Endothelial cell of umbilical vein (primary cell): ENCODE measurements at regions not wholly inside any gene's neighbourhood (a gene's known extent, or its start where the extent isn't known, plus 50 kb on each side); places are given as distances from the start of the nearest gene placed in this dataset.

ENCODE experiments used
- POLR2AphosphoS5 ChIP-seq: IDR thresholded peaks from 2 replicates; pipeline ENCODE4 v1.6.1; 2012; ENCODE audit warnings: low read depth, mild to moderate bottlenecking, control low read depth, low read length, moderate library complexity; ENCODE audit not compliant: insufficient read depth
- TF ChIP-seq, protein P1 (sequence below), 2 donors: IDR thresholded peaks; 1 replicate in 1 of 2; 2 replicates in 1 of 2; pipeline ENCODE4 v1.5.1; 2011; ENCODE audit warnings: low read length in 2 of 2, mild to moderate bottlenecking in 2 of 2, moderate library complexity in 2 of 2, control low read depth in 1 of 2, inconsistent platforms in 1 of 2, low read depth in 1 of 2; ENCODE audit not compliant: insufficient read depth in 1 of 2; ENCODE audit errors: extremely low read depth in 1 of 2

DNA sequence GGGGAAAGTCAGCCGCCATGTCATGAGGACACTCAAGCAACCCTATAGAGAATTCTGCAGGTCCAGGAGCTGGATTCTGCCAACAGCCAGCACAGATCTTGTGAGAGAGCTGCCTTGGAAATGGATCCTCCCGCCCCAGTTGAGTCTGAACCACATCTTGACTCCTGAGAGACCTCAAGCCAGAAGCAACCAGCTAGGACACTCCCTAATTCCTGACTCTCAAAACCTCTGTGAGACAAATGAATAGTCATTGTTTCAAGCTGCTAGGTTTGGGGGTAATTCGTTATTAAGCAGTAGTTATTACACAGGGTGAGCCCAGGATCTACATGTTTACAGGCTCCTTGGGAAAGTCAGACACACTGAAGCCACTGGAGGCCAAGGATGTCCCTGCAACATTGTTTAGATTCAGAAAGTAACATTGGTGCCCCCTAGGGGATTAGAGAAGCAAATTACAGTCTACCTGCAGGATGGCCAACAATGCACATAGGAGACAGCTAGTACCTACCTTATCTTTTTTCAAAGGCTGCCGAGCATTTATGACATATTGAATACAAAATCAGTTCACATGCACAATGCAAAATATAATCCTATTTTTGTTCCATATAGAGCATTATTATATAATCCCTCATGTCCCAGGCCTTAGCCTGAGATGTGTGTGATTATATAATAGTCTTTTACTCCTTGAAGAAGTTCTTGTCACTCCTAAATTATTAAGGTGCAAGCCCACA lies 57.9 kb upstream of the FICD start:
- TF ChIP-seq, protein P1, sequence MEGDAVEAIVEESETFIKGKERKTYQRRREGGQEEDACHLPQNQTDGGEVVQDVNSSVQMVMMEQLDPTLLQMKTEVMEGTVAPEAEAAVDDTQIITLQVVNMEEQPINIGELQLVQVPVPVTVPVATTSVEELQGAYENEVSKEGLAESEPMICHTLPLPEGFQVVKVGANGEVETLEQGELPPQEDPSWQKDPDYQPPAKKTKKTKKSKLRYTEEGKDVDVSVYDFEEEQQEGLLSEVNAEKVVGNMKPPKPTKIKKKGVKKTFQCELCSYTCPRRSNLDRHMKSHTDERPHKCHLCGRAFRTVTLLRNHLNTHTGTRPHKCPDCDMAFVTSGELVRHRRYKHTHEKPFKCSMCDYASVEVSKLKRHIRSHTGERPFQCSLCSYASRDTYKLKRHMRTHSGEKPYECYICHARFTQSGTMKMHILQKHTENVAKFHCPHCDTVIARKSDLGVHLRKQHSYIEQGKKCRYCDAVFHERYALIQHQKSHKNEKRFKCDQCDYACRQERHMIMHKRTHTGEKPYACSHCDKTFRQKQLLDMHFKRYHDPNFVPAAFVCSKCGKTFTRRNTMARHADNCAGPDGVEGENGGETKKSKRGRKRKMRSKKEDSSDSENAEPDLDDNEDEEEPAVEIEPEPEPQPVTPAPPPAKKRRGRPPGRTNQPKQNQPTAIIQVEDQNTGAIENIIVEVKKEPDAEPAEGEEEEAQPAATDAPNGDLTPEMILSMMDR (IDR thresholded peaks at IDR 0.05; ENCODE audit: extremely low read depth in 1 of 2, insufficient read depth in 1 of 2, low read depth in 1 of 2, low read length in 2 of 2), result peak; percentile 57 to 65
- no peak for TF ChIP-seq POLR2AphosphoS5
